ENCODE measurements at regions not wholly inside any gene's neighbourhood (a gene's known extent, or its start where the extent isn't known, plus 50 kb on each side); places are given as distances from the start of the nearest gene placed in this dataset.

- TF ChIP-seq POLR2A (IDR thresholded peaks at IDR 0.05) = no peak
- no peak for TF ChIP-seq POLR2AphosphoS5 (IDR thresholded peaks at IDR 0.05)
Observed at GRCh38 chr3:152937234-152937633, 102.3 kb downstream of the P2RY1 start.
